ENCODE measurements at regions not wholly inside any gene's neighbourhood (a gene's known extent, or its start where the extent isn't known, plus 50 kb on each side); places are given as distances from the start of the nearest gene placed in this dataset.

DNA sequence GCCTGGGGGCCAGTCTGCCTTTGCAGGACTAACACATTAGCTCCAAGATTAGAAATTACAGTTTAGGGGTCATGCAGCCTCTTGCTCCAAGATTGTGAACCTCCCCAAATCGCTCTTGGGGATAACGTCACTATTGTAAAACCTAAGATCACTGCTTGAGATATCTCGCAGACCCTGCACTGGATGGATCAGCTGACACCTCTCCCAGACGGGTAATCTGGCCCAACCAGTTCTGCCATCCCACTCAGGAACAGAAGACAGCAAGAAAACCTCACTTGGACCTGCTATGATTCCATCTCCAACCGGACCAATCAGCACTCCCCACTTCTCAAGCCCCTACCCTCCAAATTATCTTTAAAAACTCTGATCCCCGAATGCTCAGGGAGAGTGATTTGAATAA is 431.2 kb downstream of the GPM6A start:
- DNase-seq: no peak

DNA sequence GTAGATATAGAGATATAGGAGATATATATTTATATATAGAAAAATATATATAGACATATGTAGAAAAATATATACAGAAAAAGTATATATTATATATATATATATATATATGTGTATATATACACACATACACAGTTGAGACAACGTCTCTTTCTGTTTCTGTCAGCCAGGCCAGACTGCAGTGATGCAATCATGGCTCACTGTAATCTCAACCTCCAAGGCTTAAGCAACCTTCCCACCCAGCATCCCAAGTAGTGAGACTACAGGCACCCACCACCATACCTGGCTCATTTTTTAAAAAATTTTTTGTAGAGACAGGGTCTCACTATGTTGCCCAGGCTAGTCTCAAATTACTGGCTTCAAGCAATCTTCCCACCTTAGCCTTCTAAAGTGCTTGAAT is 426.3 kb downstream of the GPM6A start:
- DNase-seq: no peak

GRCh38 chr4:175386776-175387507 is 425.1 kb downstream of the GPM6A start:
- no peak for DNase-seq

GRCh38 chr4:175394208-175394607 is 417.9 kb downstream of the GPM6A start:
- DNase-seq: no peak

GRCh38 chr4:175405961-175406360 is 406.1 kb downstream of the GPM6A start:
- no peak for DNase-seq

- no peak for DNase-seq
Measured at GRCh38 chr4:175407926-175408325, 404.1 kb downstream of the GPM6A start.

- no peak for DNase-seq
Measured at GRCh38 chr4:175411251-175411650, 400.8 kb downstream of the GPM6A start.

DNA sequence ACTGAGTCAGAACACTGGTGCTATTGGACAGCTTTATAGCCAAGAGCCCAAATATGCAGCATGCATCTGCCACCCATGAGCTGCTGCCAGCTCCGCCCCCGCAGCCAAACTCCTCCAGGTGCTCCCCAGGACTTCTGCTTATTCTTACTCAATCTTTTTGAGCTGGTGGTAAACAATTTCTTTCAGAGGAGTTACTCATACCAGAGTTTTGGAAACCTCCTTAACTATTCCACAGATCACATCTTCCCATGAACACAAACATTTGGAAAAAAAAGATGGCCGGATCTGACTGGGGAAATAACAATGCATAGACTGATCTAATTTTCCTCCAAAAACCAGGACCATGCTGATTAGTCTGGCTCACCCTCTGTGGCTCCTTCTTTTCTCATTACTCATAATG is 399.9 kb downstream of the GPM6A start:
- no peak for DNase-seq

DNA sequence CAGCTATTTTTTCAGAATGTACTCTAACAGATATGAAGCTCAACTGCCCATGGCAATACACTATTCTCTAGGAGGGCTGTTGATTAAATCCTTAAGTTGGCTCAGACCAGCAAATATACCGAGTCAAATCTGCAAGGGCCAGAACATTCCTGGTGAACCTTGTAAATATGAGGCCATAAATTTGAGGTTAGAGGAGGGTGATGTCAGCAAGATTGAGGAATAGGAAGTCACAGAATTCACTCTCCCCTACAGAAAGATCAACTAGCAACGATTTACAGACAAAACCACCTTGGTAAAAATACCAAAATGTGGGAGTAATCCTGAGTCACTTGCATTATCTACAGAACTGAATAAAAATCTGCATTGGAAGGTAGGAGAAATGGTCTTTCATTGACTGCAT is 399.3 kb downstream of the GPM6A start:
- DNase-seq: no peak

- no peak for DNase-seq
Measured at GRCh38 chr4:175413561-175413960, 398.5 kb downstream of the GPM6A start.

DNA sequence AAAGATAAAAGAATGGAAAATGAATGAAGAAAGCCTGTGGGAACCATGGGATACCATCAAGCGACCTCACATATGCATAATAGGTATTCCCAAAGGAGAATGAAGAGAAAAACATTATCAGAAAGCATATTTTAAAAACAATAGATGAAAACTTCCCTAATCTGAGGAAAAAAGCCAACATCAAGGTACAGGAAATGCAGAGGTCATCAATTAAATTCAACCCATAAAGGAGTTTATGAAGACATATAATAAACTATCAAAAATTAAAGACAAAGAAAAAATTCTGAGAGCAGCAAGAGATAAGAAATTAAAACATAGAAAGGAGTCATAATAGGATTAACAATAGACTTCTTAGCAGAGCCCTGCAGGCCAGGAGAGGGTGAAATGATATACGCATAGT is 397.5 kb downstream of the GPM6A start:
- DNase-seq: no peak

DNA sequence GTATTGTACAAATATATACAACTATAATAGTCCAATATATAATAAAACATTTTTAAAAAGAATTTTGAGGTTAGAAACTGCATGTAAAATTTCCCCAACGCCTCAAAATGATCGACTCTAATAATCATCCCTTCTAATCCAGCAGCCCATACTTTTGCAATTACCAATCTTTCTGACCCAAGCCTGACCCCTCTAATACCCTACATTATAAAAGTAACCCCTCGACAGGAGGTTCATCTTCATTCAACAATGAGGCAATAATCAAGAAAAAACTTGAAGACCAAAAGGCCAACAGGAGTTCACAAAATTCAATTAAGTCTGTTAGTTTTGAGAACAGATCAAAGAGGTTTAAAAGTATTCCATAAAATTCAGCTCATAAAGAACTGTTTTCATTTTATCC is 393.5 kb downstream of the GPM6A start:
- DNase-seq: no peak

DNA sequence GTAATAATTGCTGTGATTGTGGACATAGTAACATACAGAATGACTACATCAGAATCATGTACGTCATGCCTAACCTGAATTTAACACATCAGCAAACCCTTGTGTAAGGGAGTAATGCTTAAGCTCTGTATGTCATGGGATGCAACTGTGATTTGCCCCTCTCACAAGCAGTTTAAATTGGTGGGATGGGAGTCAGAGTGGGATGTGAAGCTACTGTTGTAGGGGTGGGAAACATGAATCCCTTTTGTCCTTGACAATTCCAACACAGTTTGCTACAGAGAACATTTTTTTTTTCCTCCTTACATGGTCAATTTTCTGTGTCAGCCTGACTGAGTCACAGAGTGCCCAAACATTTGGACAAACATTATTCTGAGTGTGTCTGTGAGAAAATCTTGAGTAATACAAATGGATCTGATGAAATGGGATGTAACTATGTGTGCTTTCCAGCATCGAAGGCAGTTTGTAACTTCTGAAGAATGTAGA is 392.8 kb downstream of the GPM6A start:
- no peak for DNase-seq

DNA sequence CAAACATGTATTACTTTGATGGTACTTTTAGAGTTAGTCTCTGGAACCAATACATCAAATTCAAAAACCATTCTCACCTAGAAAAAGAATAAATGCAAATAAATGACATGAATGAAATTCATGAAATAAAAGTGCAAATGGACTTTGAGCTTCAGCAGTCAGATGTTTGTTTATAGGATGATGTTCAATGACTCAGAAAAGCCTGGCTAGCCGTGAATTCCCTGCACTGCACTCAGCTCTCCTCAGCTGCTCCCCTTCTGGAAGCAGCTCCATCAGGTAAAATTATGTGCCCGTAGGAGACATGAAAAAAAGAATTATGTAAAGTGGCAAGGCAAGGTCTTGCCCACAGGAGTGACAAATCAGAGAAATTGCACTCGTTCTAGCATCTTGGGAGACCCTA is 390.6 kb downstream of the GPM6A start:
- no peak for DNase-seq

DNA sequence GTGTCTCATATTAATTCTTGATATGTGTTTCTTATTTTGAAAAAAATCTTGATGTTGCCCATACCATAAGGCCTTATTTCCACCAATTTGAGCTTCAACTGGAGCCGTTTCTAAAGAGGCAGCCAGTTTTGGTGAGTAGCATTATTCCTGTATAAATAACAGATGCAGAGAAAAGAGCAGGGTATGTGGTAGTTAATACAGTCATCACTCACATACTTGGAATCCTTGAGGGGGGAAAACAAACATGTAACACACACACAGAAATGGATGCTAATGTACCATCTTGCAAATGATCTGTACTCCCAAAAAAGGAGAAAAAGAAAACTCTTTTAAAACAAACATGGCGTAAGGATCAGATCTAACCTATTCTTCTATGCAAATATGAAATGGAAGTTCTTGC is 389.7 kb downstream of the GPM6A start:
- DNase-seq: no peak

DNA sequence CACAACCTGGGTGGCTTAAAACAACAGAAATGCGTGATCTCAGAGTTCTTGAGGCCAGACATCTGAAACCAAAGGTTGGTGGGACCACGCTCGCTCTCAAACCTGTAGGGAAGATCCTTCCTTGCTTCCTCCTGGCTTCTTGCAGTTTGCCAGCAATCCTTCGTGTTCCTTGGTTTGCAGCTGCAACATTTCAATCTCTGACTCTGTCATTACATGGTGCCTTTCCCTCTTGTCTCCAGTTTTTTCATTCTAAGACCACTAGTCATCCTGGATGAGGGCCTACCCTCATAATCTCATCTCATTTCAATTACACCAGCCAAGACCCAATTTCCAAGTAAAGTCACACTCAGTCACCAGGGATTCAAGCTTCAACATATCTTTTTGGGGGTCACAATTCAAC is 388.0 kb downstream of the GPM6A start:
- DNase-seq: no peak

DNA sequence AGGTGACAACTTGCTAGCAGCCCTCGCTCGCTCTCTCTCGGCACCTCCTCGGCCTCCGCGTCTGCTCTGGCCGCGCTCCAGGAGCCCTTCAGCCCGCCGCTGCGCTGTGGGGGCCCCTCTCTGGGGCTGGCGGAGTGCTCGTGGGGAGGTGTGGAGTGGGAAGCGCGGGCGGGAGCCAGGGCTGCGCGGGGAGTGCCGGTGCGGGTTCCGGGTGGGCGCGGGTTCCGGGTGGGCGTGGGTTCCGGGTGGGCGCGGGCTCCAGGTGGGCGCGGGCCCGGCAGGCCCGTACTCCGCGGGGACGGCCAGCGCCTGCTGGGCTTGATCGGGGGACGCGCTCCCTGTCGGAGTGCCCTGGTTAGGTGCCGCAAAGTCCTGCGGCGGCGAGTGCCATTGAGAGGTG is 384.3 kb downstream of the GPM6A start:
- DNase-seq: no peak

- DNase-seq: no peak
Measured at GRCh38 chr4:175431694-175432093, 380.4 kb downstream of the GPM6A start.

- DNase-seq: no peak
Measured at GRCh38 chr4:175435381-175435783, 376.7 kb downstream of the GPM6A start.

DNA sequence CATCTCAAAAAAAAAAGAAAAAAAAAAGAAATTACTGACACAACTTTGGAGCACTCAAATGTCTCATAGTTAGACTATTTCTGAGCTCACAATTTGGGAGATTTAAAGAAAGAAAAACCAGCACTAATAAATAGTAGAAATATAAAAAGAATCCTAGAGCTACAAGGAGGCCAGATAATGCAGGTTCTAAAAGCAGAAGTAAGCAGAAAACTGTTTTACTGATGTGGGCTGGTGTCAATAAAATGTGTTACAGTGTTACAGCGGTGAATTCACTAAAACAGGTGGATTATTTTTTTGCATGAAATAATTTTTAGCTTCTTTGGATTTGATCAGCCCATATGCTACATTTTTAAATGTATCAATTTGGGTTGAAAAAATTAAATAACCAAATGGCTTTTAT is 375.9 kb downstream of the GPM6A start:
- no peak for DNase-seq

GRCh38 chr4:175440786-175441185 is 371.3 kb downstream of the GPM6A start:
- no peak for DNase-seq

DNA sequence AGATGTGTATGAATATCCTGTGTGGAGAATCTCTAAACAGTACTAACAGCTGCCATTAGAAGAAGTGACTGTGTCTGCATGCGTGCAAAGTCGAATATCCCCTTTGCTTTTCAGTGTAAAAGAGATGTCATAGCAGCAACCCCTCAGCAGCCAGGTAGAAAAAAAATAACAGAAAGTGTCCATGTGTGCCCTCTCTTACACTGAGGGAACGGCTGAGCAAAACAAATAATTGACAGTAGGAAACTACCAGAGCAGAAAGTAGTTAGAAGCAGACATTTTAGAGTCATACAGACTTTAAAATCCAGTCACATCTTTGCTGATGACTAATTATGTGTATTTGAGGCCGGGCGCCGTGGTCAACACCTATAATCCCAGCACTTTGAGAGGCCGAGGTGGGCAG is 370.8 kb downstream of the GPM6A start:
- DNase-seq: no peak

DNA sequence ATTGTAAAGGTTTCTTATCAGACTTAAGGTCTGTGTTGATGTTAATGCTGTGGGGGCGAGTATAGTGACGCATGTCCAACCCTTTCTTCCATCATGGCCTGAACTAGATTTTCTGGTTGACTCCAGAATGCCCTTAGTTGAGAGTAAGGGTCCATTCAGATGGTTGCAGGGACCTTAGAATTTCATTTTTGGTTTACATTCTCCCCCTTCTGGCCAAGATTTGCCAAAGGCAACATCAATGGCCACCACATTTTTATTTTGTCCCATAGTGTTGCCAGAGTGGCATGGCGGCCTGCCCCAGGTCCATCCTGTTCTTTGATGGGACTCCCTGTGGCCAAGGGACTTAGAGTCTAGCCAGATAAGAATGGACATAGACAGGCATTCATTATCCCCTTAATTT is 368.5 kb downstream of the GPM6A start:
- no peak for DNase-seq

- no peak for DNase-seq
Measured at GRCh38 chr4:175444512-175444911, 367.6 kb downstream of the GPM6A start.

GRCh38 chr4:175447016-175447415 is 365.0 kb downstream of the GPM6A start:
- no peak for DNase-seq

Measured in midbrain (tissue), 1 donor.